C4-2B (cell line): ENCODE measurements at regions not wholly inside any gene's neighbourhood (a gene's known extent, or its start where the extent isn't known, plus 50 kb on each side); places are given as distances from the start of the nearest gene placed in this dataset.

Source experiments
- ZFX ChIP-seq: fragments of 450-650 bp; IDR thresholded peaks from 2 replicates; pipeline ENCODE4 v1.6.1; 2017
- TF ChIP-seq, protein P1 (sequence below): fragments of 450-650 bp; conservative IDR thresholded peaks from 2 replicates; pipeline ENCODE4 v1.5.1; 2017; ENCODE audit warnings: mild to moderate bottlenecking

- TF ChIP-seq, protein P1, sequence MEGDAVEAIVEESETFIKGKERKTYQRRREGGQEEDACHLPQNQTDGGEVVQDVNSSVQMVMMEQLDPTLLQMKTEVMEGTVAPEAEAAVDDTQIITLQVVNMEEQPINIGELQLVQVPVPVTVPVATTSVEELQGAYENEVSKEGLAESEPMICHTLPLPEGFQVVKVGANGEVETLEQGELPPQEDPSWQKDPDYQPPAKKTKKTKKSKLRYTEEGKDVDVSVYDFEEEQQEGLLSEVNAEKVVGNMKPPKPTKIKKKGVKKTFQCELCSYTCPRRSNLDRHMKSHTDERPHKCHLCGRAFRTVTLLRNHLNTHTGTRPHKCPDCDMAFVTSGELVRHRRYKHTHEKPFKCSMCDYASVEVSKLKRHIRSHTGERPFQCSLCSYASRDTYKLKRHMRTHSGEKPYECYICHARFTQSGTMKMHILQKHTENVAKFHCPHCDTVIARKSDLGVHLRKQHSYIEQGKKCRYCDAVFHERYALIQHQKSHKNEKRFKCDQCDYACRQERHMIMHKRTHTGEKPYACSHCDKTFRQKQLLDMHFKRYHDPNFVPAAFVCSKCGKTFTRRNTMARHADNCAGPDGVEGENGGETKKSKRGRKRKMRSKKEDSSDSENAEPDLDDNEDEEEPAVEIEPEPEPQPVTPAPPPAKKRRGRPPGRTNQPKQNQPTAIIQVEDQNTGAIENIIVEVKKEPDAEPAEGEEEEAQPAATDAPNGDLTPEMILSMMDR: no peak
- no peak for TF ChIP-seq ZFX
Measured at GRCh38 chr1:235051521-235051920, 77.1 kb downstream of the TOMM20 start.
